HG03354 (cell line): ENCODE measurements at regions not wholly inside any gene's neighbourhood (a gene's known extent, or its start where the extent isn't known, plus 50 kb on each side); places are given as distances from the start of the nearest gene placed in this dataset.

Experiments used
- ATAC-seq: cut with Tn5 transposase; IDR thresholded peaks from one replicate; pipeline ENCODE4 v1.9.1; 2021; ENCODE audit warnings: mild to moderate bottlenecking; ENCODE audit not compliant: unreplicated experiment, poor library complexity, severe bottlenecking

DNA sequence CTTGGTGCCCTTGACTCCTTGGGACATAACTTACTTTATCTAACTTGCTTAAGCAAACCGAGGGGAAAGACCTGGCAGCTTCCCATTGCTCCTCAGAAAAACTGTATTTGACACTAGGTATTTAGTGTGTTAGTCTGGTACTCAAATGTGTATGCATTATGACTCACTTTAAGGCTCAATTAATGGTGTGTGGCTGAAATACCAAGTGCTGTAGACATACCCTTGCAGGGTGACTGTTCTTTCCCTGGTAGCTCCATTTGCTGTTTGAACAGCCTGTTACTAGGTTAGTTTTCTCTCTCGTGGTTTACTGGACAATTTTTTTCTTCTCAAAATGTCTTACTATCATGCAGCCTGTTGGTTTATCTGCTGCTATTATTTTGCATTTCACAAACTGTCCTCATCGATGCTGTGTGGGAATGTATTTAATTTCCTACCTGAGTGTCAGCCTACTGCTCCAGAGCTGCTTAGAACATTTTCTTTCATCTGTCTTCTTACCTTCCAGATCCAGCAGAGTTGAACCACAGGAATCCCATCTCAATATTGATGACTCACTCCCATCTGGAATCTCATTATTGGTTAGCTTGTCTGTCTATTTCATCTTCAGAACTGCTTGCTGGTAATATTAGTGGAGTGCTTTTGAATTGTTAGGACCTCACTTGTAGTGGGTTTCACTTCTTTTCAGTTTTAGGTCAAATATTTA is 158.0 kb upstream of the FAT1 start:
- no peak for ATAC-seq

DNA sequence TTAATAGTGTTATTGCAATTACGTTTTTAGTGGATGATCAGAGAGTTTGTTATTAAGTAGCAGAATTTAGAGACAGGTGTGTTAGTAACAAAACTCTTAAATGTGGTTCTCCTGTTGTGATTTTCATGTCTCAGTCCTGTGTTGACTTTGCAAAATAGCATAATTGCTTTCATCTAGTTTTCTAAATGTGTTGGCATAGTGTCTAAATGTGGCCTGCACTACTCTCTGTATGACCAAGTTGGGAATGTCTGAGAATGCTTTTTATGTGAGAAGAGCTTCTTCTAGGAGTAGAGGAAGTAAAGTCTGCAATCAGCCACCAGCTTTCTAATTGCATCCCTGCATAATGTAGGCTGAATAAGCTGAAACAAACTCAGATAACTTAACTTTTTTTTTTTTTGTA is 158.6 kb upstream of the FAT1 start:
- ATAC-seq: no peak

DNA sequence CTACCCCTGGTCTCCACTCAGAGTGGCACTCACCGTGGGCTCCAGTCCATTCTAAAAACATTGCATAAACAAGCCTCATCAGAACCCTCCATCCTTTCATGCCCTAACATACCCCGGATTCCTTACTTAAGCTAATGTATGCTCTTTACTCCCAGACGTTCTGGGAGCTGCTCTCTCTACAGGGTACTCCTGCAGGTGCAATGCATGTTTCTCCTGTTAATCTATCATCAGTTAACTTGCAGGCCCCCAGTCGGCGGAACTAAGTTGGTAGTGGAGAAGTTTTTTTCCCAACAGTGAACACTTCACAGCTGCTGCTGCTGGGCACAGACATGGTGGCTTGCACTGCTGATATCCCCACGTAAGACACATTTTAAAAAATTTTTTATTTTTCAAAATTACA is 161.6 kb upstream of the FAT1 start:
- ATAC-seq: no peak

DNA sequence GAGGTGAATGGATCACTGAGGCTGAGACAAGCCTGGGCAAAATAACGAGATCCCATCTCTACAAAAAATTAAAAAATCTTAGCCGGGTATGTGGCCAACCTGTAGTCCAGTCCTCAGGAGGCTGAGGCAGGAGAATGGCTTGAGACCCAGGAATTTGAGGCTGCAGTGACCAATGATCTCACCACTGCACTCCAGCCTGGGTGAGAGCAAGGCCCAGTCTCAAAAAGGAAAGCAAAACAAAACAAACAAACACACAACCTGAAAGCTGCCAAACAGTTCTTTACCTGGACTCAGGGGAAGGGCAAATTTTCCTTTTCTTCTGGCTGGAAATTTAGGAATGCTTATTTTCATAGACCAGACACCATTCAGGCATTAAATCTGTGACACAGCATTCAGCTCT is 163.1 kb upstream of the FAT1 start:
- ATAC-seq: no peak

DNA sequence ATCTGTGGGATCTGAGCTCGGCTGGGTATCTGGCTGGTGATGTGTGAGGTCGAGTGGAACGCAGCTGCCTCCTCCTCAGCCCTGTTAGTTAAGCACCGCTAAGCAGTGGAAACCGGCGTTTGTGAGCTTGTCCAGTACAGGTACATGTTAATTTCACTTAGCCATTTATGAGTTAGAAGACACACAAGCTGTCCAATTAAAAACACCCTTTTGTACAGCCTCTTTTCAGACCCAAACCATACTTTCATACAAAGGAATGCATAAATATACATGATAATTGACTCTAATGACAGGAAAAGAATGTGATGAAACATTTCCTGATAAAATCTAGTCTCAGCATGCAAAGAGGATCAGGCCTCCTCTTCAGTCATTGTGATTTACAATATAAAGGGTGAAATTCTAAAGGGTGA is 163.6 kb upstream of the FAT1 start:
- no peak for ATAC-seq

DNA sequence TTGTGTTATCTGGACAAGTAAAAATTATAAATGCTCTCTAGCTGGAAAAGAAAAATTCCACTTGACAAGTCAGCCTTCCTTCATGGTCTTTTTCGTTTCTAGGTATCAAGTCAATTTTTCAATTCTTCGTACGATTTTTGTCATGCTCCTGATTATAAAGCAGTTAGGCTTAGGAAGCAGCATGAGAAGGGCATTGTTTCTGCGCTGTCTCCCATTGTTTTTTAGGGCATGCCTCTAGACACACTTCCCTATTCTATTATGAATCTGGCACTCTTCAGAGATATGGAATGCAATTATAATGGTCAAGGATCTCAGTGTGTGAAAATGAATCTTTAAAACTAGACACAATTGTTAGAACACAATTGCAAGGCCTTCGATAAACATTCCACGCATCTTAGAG is 164.1 kb upstream of the FAT1 start:
- no peak for ATAC-seq

DNA sequence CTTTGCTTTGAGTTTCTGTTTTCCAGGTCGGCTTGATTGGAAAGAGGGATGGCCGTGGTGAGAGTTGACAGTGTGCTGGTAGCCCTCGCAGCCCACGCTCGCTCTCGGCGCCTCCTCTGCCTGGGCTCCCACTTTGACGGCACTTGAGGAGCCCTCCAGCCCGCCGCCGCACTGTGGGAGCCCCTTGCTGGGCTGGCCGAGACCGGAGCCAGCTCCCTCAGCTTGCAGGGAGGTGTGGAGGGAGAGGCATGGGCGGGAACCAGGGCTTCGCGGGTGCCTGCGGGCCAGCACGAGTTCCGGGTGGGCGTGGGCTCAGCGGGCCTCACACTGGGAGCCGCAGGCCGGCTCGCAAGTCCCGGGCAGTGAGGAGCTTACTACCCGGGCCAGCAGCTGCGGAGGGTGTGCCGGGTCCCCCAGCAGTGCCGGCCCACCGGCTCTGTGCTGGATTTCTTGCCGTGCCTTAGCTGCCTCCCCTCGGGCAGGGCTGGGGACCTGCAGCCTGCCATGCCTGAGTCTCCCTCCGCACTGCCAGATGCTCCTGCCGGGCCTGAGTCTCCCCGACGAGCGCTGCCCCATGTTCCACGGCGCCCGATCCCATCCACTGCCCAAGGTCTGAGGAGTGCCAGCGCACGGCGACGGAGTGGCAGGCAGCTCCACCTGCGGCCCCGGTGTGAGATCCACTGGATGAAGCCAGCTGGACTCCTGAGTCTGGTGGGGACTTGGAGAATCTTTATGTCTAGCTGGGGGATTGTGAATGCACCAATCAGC is 166.4 kb upstream of the FAT1 start:
- ATAC-seq: no peak

DNA sequence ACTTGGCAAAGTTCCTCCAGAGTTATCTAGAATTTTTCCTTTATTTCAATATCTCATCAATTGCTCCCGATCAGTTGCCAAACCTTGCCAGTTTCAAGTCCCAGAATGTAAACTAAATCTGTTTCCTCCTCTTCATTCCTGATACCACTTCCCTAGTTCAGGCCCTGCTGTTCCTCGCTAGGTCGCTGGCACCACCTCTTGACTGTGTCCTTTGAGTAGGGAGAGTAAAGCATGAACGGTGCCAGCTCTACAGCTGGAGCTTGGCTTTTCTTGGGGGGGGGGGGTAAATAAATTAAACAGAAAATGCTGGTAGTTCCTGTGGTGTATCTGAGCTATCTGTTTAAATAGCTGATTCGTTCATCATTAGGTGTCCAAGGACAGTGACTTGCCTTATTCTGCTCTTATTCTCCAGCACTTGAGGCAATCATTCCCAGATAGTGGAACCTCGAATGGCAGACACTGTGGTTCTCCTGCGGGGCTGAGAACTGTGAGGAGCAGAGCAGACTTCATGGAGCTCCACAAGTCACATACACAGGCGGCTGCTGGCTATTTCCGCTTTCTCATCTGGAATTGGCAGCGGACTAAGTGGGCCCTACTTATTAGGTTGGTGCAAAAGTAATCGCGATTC is 168.3 kb upstream of the FAT1 start:
- ATAC-seq: no peak

DNA sequence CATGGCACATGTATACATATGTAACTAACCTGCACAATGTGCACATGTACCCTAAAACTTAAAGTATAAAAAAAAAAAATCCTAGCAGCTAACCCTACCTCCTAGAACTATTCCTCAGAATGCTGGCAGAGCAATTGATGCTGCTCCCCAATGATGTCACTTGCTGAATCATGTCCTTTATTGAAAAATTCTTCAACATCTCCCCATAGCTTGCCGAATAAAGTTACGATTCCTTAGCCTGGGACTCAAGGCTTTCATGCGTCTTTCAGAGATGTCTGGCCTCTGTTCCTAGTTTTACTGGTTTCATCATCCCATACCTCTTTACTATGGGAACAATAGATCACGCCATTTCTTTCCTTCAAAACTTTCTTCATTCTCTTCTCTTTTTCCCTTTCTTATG is 174.7 kb upstream of the FAT1 start:
- no peak for ATAC-seq

DNA sequence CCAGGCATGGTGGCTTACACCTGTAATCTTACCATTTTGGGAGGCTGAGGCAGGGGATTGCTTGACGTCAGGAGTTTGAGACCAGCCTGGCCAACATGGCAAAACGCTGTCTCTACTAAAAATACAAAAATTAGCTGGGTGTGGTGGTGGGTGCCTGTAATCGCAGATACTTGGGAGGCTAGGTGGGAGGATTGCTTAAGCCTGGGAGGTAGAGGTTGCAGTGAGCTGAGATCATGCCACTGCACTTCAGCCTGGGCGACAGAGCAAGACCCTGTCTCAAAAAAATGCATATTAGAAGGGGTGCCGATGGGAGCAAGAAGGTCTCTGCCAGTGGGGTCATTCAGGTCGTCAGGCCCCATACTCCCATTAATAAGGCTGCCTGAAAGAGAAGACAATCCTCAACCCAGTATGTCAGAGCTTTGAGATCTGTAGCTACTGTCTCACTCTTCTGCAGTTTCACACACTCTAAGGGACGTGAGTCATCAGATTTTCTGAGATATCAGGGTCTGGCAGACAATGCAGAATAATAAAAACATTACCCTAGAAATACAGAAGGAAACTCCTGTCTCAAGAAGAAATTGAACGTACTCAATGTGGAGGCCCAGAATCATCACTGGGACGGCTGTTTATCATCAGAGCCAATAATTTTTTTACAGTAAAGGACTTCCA is 176.7 kb upstream of the FAT1 start:
- no peak for ATAC-seq

DNA sequence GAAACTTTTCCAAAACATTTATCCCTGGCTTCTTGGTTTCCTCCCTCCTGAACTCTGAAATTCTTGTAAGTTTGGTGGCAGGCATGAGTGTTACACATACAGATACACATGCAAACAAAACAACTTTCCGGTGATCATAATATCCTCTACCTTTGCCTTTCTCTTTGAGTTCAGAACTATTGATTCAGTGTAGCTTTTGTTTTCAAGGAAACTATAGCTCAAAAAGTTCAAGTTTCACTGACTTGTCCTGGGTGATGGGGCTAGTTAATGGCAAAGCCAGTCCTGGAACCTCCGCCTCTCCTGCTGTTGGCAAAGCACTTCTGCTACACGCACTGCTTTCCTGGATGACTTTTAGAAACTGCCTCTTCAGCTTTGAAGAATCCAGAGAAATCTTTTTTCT is 177.3 kb upstream of the FAT1 start:
- ATAC-seq: no peak

DNA sequence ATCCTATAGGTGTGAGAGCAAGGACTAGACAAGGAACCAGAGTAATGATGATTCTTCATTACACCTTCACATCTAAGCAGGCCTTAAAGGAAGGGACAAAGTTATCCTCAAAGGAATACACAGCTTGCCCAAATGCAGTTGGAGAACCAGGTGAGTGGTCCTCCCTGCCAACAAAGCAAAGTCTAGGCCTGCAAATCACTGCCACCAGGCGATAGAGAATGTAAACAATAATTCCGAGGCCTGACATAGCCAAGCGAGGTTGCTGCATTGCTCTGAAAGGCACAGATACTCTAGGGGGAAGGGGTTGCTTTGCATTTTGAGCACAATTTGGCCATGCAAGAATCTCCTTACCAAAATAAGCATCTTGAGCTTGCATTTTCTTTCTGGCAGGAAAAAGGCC is 178.2 kb upstream of the FAT1 start:
- ATAC-seq: no peak

DNA sequence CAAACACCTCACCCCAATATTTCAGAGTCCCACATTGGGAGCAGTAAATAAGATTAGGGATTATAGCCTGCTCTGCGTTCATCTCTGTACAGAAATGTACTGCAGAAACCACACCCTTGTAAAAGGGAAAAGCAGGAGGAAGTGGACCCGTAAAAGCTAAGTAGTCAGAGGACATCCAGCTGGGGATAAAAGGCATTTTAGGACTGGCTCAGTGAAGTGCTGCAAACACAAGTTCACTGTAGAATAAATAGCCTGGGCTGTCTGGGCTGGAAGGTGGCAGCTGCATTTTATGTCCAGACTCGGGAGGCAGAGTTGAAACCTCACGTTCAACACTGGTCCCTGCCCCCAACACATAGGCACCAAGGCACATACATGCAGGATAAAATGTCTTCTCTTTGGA is 178.7 kb upstream of the FAT1 start:
- ATAC-seq: no peak

DNA sequence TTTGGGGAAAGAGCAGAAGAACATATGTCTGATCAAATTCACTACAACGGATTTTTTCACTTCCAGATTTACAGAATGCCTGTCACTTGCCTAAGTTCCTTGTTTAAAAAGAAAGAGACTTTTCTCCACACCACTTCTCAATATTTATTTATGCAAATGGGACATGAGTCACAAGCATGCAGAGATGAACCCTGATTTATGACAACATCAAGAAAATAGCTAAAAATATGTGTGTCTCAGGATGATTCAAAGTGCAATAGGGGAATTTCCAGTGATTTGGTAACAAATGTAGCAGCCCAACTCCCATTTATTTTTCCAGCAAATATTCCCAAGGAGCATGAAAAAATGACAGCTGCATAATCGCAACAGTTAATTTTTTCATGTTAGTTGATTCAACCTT is 180.4 kb upstream of the FAT1 start:
- no peak for ATAC-seq

DNA sequence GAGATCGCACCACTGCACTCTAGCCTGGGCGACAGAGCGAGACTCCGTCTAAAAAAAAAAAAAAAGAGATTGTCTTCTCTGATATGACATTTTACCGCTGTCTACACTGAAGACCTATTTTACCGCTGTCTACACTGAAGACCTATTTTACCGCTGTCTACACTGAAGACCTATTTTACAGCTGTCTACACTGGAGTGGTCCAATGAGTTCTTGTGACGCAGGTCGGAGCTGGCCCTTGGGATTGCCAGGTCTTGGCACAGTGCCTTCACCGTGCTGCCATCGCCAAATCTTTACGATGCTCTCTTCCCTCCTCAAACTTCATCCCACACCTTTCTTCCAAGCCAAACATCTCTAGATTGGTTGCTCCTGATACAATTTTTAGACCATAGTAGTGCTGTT is 183.1 kb upstream of the FAT1 start:
- no peak for ATAC-seq

DNA sequence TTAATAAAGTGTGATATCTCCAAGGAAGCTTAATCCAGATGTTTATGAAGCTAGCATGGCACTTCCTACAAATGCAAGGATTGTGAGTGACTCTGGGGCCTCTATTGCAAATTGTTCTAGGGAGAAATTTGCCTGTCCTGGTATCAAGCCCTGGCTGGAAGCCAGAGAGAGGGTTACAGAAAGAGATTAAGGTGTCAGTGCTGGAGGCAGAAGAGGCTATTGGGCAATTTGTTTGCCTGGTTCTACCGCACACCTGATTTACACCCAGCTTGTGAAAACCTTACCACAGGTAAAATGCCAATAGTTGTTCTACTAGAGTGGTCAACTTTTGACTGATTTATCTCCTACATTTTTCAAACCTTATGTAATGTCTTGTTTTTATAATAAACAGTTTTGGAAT is 186.7 kb upstream of the FAT1 start:
- ATAC-seq: no peak

DNA sequence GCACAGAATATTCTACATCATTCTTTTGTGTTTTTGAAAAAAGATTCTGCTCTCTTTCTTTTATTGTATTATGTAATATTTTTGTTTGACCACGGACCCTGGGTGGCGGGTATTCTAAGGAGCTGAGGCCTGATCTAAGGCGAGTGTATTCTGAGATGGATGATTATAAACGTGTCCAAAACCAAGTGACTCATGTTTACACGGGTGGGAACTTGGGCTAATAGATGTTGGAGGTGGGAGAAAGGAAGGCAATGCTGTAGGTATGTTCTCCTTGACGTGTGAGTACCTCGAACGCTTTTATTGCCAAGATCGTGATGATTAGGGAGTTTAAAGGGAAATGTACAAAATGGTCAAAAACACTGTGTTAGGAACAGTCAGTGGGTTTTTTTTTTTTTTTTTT is 188.9 kb upstream of the FAT1 start:
- ATAC-seq: no peak

DNA sequence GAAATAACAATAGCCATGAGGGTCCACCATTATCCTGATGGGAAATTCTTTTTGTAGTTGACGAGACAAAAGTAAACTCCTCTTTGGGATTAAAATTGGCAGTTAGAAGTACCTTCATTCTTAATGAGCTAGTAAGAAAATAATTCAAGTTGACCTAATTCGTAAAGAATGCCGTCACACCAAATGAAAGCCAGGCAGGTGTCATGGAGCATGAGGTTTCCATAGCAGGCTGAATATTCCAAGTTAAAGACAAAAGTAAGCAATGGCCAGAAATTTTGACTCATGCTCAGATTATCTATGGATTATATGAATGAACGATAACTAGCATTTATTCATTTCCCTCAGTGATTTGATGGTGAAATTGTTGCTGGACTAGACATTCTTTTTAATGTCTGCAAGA is 192.2 kb upstream of the FAT1 start:
- no peak for ATAC-seq

DNA sequence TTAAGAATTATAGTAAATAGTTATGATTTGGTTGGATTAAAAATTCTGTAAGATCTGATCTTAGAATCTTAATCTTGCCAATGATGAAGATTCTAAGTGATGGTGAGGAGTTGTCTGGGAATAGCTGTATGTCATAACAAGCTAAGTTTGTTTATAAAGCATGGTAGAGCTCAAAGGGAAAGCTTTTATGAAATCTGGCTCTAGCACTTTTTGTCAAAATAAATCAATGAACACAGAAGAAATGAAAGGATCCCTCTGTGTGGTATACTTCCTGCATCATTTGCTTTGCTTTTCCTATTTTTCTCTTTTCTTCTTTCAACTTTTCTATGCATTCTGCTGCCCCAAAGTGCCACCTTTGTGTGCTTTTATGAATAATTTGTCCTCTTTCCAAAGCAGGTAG is 193.5 kb upstream of the FAT1 start:
- no peak for ATAC-seq

DNA sequence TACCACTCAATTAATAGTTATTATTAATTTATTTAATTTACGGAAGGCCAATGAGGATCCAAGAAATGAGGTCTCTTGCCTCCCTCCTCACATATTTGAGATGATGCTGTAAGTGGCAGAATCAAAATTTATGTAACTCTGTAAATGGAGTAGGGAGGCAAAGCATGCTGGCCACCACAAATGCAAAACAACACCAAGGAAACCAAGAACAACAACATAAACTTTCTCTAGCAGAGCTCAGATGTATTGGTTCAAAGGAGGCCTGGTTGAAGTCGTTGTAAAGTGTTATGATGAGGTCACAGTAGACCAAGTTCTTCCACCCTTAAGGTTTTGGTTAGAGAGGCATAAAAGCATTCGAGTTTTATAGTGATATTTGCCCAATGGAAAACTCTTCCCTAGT is 194.8 kb upstream of the FAT1 start:
- ATAC-seq: no peak

DNA sequence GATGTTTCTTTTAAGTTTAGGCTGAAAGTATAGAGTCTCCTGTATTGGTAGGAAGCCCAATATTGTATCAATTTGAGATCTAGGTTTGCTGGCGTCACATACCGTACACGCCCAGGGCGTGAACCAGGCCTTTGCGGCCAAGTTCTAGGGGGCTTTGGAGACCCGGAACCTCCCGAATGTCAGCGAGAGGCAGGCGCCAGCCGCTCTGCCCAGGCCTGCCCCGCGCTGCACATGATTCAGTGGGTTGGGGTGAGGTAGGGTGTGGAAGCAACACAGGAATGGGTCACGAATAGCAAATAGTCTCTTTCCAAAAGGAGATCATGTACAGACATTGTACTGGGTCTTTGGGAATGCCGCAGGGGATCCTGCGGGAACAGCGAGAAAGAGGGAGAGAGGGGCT is 195.7 kb upstream of the FAT1 start:
- ATAC-seq: no peak
